Left lung (tissue), 4 donors: ENCODE measurements at regions not wholly inside any gene's neighbourhood (a gene's known extent, or its start where the extent isn't known, plus 50 kb on each side); places are given as distances from the start of the nearest gene placed in this dataset.

Experiments used
- ATAC-seq: fragments of 200-7000 bp; cut with Tn5 transposase; one replicate; pipeline ENCODE4 v1.9.1; 2020; ENCODE audit warnings: moderate library complexity
- DNase-seq, 4 donors: peaks; one replicate each; pipeline ENCODE4 v3.0.0-alpha.2; 2013 to 2020
- H3K27ac ChIP-seq, 2 donors: fragments of 200-600 bp; sonication (generic) in 1 of 2; one replicate each; pipeline versions ENCODE4 v1.5.0 to v1.8.0; 2020 to 2021
- H3K27me3 ChIP-seq, 2 donors: fragments of 200-600 bp; sonication (generic) in 1 of 2; one replicate each; pipeline versions ENCODE4 v1.5.0 to v1.8.0; 2020 to 2021
- H3K36me3 ChIP-seq, 2 donors: fragments of 200-600 bp; sonication (generic) in 1 of 2; one replicate each; pipeline versions ENCODE4 v1.5.0 to v1.8.0; 2020 to 2021
- H3K4me1 ChIP-seq, 2 donors: fragments of 200-600 bp; one replicate each; pipeline ENCODE4 v1.8.0; 2021
- H3K4me3 ChIP-seq, 2 donors: fragments of 200-600 bp; sonication (generic) in 1 of 2; one replicate each; pipeline versions ENCODE4 v1.5.0 to v1.8.0; 2020 to 2021; ENCODE audit warnings: mild to moderate bottlenecking in 1 of 2
- H3K9me3 ChIP-seq, 2 donors: fragments of 200-600 bp; sonication (generic) in 1 of 2; one replicate each; pipeline versions ENCODE4 v1.5.0 to v1.8.0; 2020 to 2021
- CTCF ChIP-seq, 2 donors: fragments of 200-600 bp; sonication (generic) in 1 of 2; IDR thresholded peaks; one replicate each; pipeline versions ENCODE4 v1.5.0 to v1.8.0; 2021; ENCODE audit warnings: antibody characterized with exemption in 2 of 2
- intact Hi-C, 2 donors: fragments of 100-400 bp; cut with DNase I; formaldehyde crosslinking; loops; one replicate each; pipeline versions ENCODE4 v1.11.2 to v1.14.2; 2022
- donor health status: DM: no; HTN: yes; CAD: no.
- donor health status: DM: no; HTN: no; CAD: no.

DNA sequence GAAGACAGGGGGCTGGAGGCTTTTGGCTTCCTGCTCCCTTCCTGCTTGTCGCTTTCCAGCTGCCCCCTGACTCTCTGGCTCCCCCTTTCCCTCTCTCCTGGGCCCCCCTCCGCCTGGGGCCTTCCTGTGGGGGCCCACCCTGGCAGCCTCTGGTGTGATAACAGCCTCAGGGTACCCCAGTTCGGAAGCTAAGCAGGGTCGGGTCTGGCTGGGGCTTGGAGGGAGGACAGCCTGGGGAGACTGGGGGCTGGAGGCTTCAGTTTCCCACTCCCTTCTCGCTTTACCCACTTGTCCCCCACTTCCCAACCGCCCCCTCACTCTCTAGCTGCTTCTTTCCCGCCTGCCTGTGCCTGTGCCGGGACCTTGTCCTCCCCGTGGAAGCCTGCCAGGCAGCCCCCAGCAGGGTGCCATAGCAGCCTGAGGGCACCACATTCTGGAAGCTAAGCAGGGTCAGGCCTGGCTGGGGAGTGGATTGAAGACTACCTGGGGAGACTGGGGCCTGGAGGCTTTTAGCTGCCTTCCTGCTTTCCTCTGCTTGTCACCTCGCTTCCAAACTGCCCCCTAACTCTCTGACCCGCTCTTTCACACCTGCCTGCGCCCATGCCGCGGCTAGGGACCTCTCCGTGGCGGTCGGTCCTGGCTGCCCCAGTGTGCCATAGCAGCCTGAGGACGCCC, 2275.5 kb downstream of the TP53TG3F start:
- intact Hi-C loops = no loop called here
- no peak for ATAC-seq
- DNase-seq = no peak
- Histone ChIP-seq H3K36me3 (no peaks in the 10 kb centered on the region), H3K27me3 (no peaks in the 10 kb centered on the region), H3K4me1 (no peaks in the 10 kb centered on the region), H3K4me3 (no peak overlapping the region), H3K9me3 (peaks cover 0 to 63% of the 10 kb centered on the region in 2 donors), H3K27ac (no peak overlapping the region)
- no peak for TF ChIP-seq CTCF (IDR thresholded peaks at IDR 0.05)

GRCh38 chr16:35735403-35736251, 2276.2 kb downstream of the TP53TG3F start:
- peaks cover 0 to 55% of the 10 kb centered on the region in 2 donors for H3K9me3 ChIP-seq
- intact Hi-C loops = no loop called here
- DNase-seq = no peak

DNA sequence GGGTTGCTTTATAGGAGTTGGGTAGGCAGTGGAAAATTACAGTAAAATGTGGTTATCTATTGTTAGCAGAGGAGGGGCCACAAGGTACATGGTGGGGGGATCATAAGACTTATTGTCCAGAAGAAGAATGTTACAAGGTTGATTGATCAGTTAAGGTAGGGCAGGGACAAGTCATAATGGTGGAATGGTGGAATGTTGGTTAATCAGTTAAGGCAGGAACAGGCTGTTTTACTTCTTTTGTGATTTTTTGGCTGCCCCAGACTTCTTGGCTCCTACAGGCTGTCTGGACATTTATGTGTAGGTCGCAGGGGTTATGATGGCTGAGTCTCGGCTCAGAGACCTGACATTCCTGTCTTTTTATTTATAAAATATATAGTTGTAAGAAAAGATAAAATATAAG, 2277.1 kb downstream of the TP53TG3F start:
- H3K27me3 ChIP-seq = no peaks in the 10 kb centered on the region
- intact Hi-C loops = no loop called here
- H3K4me3 ChIP-seq = no peak overlapping the region
- peaks cover 0 to 53% of the 10 kb centered on the region in 2 donors for H3K9me3 ChIP-seq
- H3K36me3 ChIP-seq = no peaks in the 10 kb centered on the region
- DNase-seq (no peak), ATAC-seq (no peak)
- H3K4me1 ChIP-seq = no peaks in the 10 kb centered on the region
- no peak overlapping the region for H3K27ac ChIP-seq
- TF ChIP-seq CTCF (IDR thresholded peaks at IDR 0.05) = no peak

More at GRCh38 chr16:35735403-35736251, 2276.2 kb downstream of the TP53TG3F start:
- no peak for TF ChIP-seq CTCF (IDR thresholded peaks at IDR 0.05)
- no peak for ATAC-seq
- no peaks in the 10 kb centered on the region for H3K4me1 ChIP-seq
- H3K36me3 ChIP-seq = no peaks in the 10 kb centered on the region
- no peak overlapping the region for H3K27ac ChIP-seq
- H3K4me3 ChIP-seq = no peak overlapping the region
- H3K27me3 ChIP-seq = no peaks in the 10 kb centered on the region

DNA sequence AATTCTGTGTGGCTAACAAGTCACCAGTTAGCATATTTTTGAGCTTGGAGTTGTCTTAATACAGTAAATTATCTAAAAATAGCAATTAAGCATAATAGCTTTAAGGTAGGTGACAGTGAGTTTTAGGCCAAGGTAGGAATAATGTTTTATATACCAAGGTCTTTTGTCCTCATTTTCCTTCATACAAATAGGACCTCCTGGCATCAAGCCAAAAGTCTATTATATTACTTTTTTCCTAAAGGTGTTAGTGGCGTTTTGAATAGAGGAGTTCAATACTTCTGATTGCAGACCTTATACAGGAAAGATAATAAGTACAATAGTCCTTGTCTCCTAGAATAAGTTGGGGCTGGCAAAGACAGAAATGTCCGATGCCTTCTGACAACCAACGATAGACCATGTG, 2277.7 kb downstream of the TP53TG3F start:
- no peak overlapping the region for H3K27ac ChIP-seq
- DNase-seq (no peak), ATAC-seq (no peak)
- intact Hi-C loops = no loop called here
- peaks cover 0 to 50% of the 10 kb centered on the region in 2 donors for H3K9me3 ChIP-seq
- H3K36me3 ChIP-seq = no peaks in the 10 kb centered on the region
- H3K27me3 ChIP-seq = no peaks in the 10 kb centered on the region
- no peaks in the 10 kb centered on the region for H3K4me1 ChIP-seq
- no peak overlapping the region for H3K4me3 ChIP-seq
- no peak for TF ChIP-seq CTCF (IDR thresholded peaks at IDR 0.05)

GRCh38 chr16:35741546-35741945, 2282.1 kb downstream of the TP53TG3F start:
- ATAC-seq = no peak
- no peak for DNase-seq
- intact Hi-C loops = no loop called here
- no peak for TF ChIP-seq CTCF (IDR thresholded peaks at IDR 0.05)
- no peaks in the 10 kb centered on the region for H3K4me1 ChIP-seq
- H3K4me3 ChIP-seq = no peak overlapping the region
- no peak overlapping the region for H3K27ac ChIP-seq
- no peaks in the 10 kb centered on the region for H3K27me3 ChIP-seq
- H3K9me3 ChIP-seq = peaks cover 0 to 46% of the 10 kb centered on the region in 2 donors
- no peaks in the 10 kb centered on the region for H3K36me3 ChIP-seq
